Testis (tissue), 2 donors: ENCODE measurements at regions not wholly inside any gene's neighbourhood (a gene's known extent, or its start where the extent isn't known, plus 50 kb on each side); places are given as distances from the start of the nearest gene placed in this dataset.

Experiments used
- CTCF ChIP-seq, 3 experiments: fragments of 450-650 bp in 2 of 3; fragments of 200-600 bp in 1 of 3; sonication (generic) in 1 of 3; IDR thresholded peaks; one replicate each; pipeline ENCODE4 v1.5.1; 2016 to 2019; ENCODE audit warnings: antibody characterized with exemption in 3 of 3, mild to moderate bottlenecking in 2 of 3, moderate library complexity in 1 of 3
- POLR2A ChIP-seq: fragments of 450-650 bp; IDR thresholded peaks from one replicate; pipeline ENCODE4 v1.6.1; 2017; ENCODE audit warnings: antibody characterized with exemption, mild to moderate bottlenecking, moderate library complexity

- TF ChIP-seq CTCF (IDR thresholded peaks at IDR 0.05) (no peak), POLR2A (no peak)
These were observed 319.1 kb upstream of the TMEM229A start for GRCh38 chr7:124351950-124352349.
